SK-MEL-5 (cell line): ENCODE measurements at regions not wholly inside any gene's neighbourhood (a gene's known extent, or its start where the extent isn't known, plus 50 kb on each side); places are given as distances from the start of the nearest gene placed in this dataset.

Experiments used
- DNase-seq: peaks from one replicate; pipeline ENCODE4 v3.0.0-alpha.2; 2016; ENCODE audit warnings: low read depth, low spot score
- in situ Hi-C: cut with HindIII; loops from 2 replicates; pipeline ENCODE4 v1.10.0; 2016; ENCODE audit warnings: low sequenced_read_pairs, high pct_unique_total_duplicates, low pct_unique_long_range_greater_than_20kb

GRCh38 chr6:80733641-80734040, 627.2 kb downstream of the BCKDHB start:
- DNase-seq: no peak
- in situ Hi-C loops: no loop called here

GRCh38 chr6:80728830-80729229, 622.4 kb downstream of the BCKDHB start:
- DNase-seq: no peak
- in situ Hi-C loops: no loop called here

GRCh38 chr6:80728101-80728750, 621.8 kb downstream of the BCKDHB start:
- in situ Hi-C loops: no loop called here
- no peak for DNase-seq

- in situ Hi-C loops: no loop called here
- DNase-seq: peak; percentile 75
Measured at GRCh38 chr6:80725156-80725930, 618.9 kb downstream of the BCKDHB start.

GRCh38 chr6:80720824-80721223, 614.4 kb downstream of the BCKDHB start:
- in situ Hi-C loops: no loop called here

GRCh38 chr6:80714513-80714912, 608.0 kb downstream of the BCKDHB start:
- DNase-seq: no peak
- in situ Hi-C loops: no loop called here

More at GRCh38 chr6:80720824-80721223, 614.4 kb downstream of the BCKDHB start:
- no peak for DNase-seq

- in situ Hi-C loops: no loop called here
- no peak for DNase-seq
Measured at GRCh38 chr6:80698459-80698858, 592.0 kb downstream of the BCKDHB start.

GRCh38 chr6:80696268-80696667, 589.8 kb downstream of the BCKDHB start:
- DNase-seq: no peak
- in situ Hi-C loops: no loop called here

- in situ Hi-C loops: no loop called here
- DNase-seq: no peak
Measured at GRCh38 chr6:80690551-80691131, 584.2 kb downstream of the BCKDHB start.

GRCh38 chr6:80689716-80690395, 583.4 kb downstream of the BCKDHB start:
- in situ Hi-C loops: no loop called here
- no peak for DNase-seq

- DNase-seq: no peak
- in situ Hi-C loops: no loop called here
Measured at GRCh38 chr6:80679992-80680391, 573.5 kb downstream of the BCKDHB start.

GRCh38 chr6:80676386-80676785, 569.9 kb downstream of the BCKDHB start:
- in situ Hi-C loops: no loop called here
- DNase-seq: no peak

GRCh38 chr6:80674669-80675068, 568.2 kb downstream of the BCKDHB start:
- DNase-seq: no peak
- in situ Hi-C loops: no loop called here

- in situ Hi-C loops: no loop called here
- no peak for DNase-seq
Measured at GRCh38 chr6:80673367-80673766, 566.9 kb downstream of the BCKDHB start.

- in situ Hi-C loops: no loop called here
- DNase-seq: no peak
Measured at GRCh38 chr6:80667006-80667405, 560.5 kb downstream of the BCKDHB start.

- DNase-seq: no peak
- in situ Hi-C loops: no loop called here
Measured at GRCh38 chr6:80658926-80659325, 552.5 kb downstream of the BCKDHB start.

- in situ Hi-C loops: no loop called here
- no peak for DNase-seq
Measured at GRCh38 chr6:80647156-80647555, 540.7 kb downstream of the BCKDHB start.

GRCh38 chr6:80643881-80644280, 537.4 kb downstream of the BCKDHB start:
- in situ Hi-C loops: no loop called here
- no peak for DNase-seq
